ENCODE measurements at regions not wholly inside any gene's neighbourhood (a gene's known extent, or its start where the extent isn't known, plus 50 kb on each side); places are given as distances from the start of the nearest gene placed in this dataset.

GRCh38 chr10:105594296-105594695 lies 953.2 kb downstream of the SORCS3 start:
- ATAC-seq (no peak), DNase-seq (ENCODE audit: low read depth in 1 of 2, low spot score in 1 of 2) (no peak), FAIRE-seq (no peak)
- no peak overlapping the region for H3K4me2 ChIP-seq
- POLR2A ChIA-PET: no interaction called here
- CTCF ChIA-PET: no interaction called here
- H3K27ac ChIP-seq: no peak overlapping the region
- 35% methylated on average over 2 of the region's 2 CpGs for WGBS (ENCODE audit: missing lambda C conversion rate)
- H3K9me3 ChIP-seq: no peaks in the 10 kb centered on the region
- no peaks in the 10 kb centered on the region for H3K4me1 ChIP-seq
- no peak for TF ChIP-seq CTCF (IDR thresholded peaks at IDR 0.05)
- TF ChIP-seq EHF (CRISPR knock-in tag; IDR thresholded peaks at IDR 0.05): no peak
- no peak for TF ChIP-seq ZNF302 (CRISPR knock-in tag; IDR thresholded peaks at IDR 0.05)
- no peak for TF ChIP-seq MAFK (IDR thresholded peaks at IDR 0.05; ENCODE audit: partially characterized antibody)
- no peak for TF ChIP-seq BCL3 (IDR thresholded peaks at IDR 0.05)
- no peak for TF ChIP-seq PHF8 (IDR thresholded peaks at IDR 0.05; ENCODE audit: borderline replicate concordance, low read depth)
- no peak for TF ChIP-seq RAD21 (conservative IDR thresholded peaks at IDR 0.05 in 1 of 2, IDR thresholded peaks at IDR 0.05 in 1 of 2)
- TF ChIP-seq HMGXB4 (CRISPR knock-in tag; IDR thresholded peaks at IDR 0.05; ENCODE audit: borderline replicate concordance): no peak
- TF ChIP-seq BHLHE40 (IDR thresholded peaks at IDR 0.05; ENCODE audit: low read depth, low read length): no peak
- no peak for TF ChIP-seq NR3C1 (IDR thresholded peaks at IDR 0.05)
- TF ChIP-seq HDAC2 (IDR thresholded peaks at IDR 0.05): no peak
- no peak for TF ChIP-seq POLR2A (IDR thresholded peaks at IDR 0.05; ENCODE audit: low read length)
- no peak for TF ChIP-seq KDM1A (IDR thresholded peaks at IDR 0.05; ENCODE audit: low read depth)
- no peak for TF ChIP-seq HEYL (CRISPR knock-in tag; IDR thresholded peaks at IDR 0.05)
- no peak for TF ChIP-seq ESRRA (IDR thresholded peaks at IDR 0.05; ENCODE audit: borderline replicate concordance, low read length)
- no peak for TF ChIP-seq RNF2 (IDR thresholded peaks at IDR 0.05; ENCODE audit: borderline replicate concordance, low read depth)
- TF ChIP-seq SMC3 (IDR thresholded peaks at IDR 0.05): no peak
- no peak for TF ChIP-seq CHD2 (IDR thresholded peaks at IDR 0.05; ENCODE audit: low read length, partially characterized antibody)
- no peak for TF ChIP-seq TP53 (CRISPR knock-in tag; IDR thresholded peaks at IDR 0.05)
- TF ChIP-seq RARB (CRISPR knock-in tag; IDR thresholded peaks at IDR 0.05): no peak
- H3K4me3 ChIP-seq: no peak overlapping the region

GRCh38 chr10:105592468-105592867 lies 951.4 kb downstream of the SORCS3 start:
- Histone ChIP-seq H3K4me3 (no peak overlapping the region), H3K4me1 (no peaks in the 10 kb centered on the region), H3K27ac (no peak overlapping the region), H3K9me3 (no peaks in the 10 kb centered on the region), H3K4me2 (no peak overlapping the region)
- ChIA-PET POLR2A (no interaction called here), CTCF (no interaction called here)
- no peak for ATAC-seq
- FAIRE-seq: no peak
- TF ChIP-seq KDM5A (IDR thresholded peaks at IDR 0.05): no peak
- no peak for TF ChIP-seq CBX8 (IDR thresholded peaks at IDR 0.05)
- no peak for TF ChIP-seq TP53 (CRISPR knock-in tag; IDR thresholded peaks at IDR 0.05)
- TF ChIP-seq NPAS2 (CRISPR knock-in tag; IDR thresholded peaks at IDR 0.05; ENCODE audit: borderline replicate concordance): no peak
- TF ChIP-seq CTCF (IDR thresholded peaks at IDR 0.05): no peak
- no peak for TF ChIP-seq ZNF302 (CRISPR knock-in tag; IDR thresholded peaks at IDR 0.05)
- no peak for DNase-seq (ENCODE audit: low read depth in 1 of 2, low spot score in 1 of 2)
- 40% methylated on average over 1 of the region's 1 CpG for WGBS (ENCODE audit: missing lambda C conversion rate)
